PFSK-1 (cell line): ENCODE measurements at regions not wholly inside any gene's neighbourhood (a gene's known extent, or its start where the extent isn't known, plus 50 kb on each side); places are given as distances from the start of the nearest gene placed in this dataset.

Experiments used
- FOXP2 ChIP-seq: optimal IDR thresholded peaks from 2 replicates; pipeline ENCODE3; 2011; ENCODE audit warnings: borderline replicate concordance, control low read depth, inconsistent platforms; ENCODE audit not compliant: insufficient read depth; ENCODE audit errors: extremely low read length, extremely low read depth
- POLR2AphosphoS5 ChIP-seq: IDR thresholded peaks from 2 replicates; pipeline ENCODE4 v1.6.1; 2012; ENCODE audit warnings: low read depth, mild to moderate bottlenecking, control low read depth, low read length, moderate library complexity
- REST ChIP-seq, 2 experiments: IDR thresholded peaks; 2 replicates each; pipeline versions ENCODE4 v1.6.1 to v1.8.0; 2011 to 2012; ENCODE audit warnings: low read depth in 2 of 2, low read length in 2 of 2, control low read depth in 1 of 2, inconsistent platforms in 1 of 2, mild to moderate bottlenecking in 1 of 2, moderate library complexity in 1 of 2; ENCODE audit not compliant: insufficient read depth in 1 of 2
- SIN3A ChIP-seq: IDR thresholded peaks from 2 replicates; pipeline ENCODE4 v1.6.1; 2012; ENCODE audit warnings: mild to moderate bottlenecking, low read length, moderate library complexity, borderline replicate concordance; ENCODE audit not compliant: insufficient read depth

GRCh38 chr6:139525415-139525814, 151.0 kb upstream of the CITED2 start:
- no peak for TF ChIP-seq POLR2AphosphoS5
- TF ChIP-seq REST (IDR thresholded peaks at IDR 0.05; ENCODE audit: insufficient read depth in 1 of 2, low read depth in 2 of 2, low read length in 2 of 2): no peak
- TF ChIP-seq FOXP2: no peak
- no peak for TF ChIP-seq SIN3A
